ENCODE measurements at regions not wholly inside any gene's neighbourhood (a gene's known extent, or its start where the extent isn't known, plus 50 kb on each side); places are given as distances from the start of the nearest gene placed in this dataset.

DNA sequence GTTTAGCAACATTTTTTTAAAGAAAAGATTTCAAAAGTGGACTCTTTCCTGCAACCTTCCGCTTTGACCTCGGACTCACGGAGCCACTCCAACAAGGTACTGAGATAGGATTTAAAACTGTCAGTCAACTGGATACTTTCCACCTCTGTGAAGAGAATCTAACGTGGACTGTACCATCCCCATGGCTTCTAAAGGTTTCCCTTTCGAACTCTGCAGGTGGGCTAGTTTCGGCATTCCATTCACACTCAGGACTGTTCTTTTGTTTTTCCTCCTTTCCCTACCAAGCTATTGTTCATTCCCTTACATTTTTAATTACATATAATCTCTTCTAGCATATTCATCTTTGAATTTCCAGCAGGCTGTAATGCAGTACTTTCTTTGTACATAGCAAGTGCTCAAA lies 88.5 kb upstream of the AKIP1 start:
- H3K27me3 Mint-ChIP-seq (ENCODE audit: low read depth): no peaks in the 10 kb centered on the region
- no peak for DNase-seq (ENCODE audit: low read depth, low spot score)
- peaks cover 2% of the 10 kb centered on the region for H3K36me3 Mint-ChIP-seq (ENCODE audit: low read depth)
- peaks cover 14% of the 10 kb centered on the region for H3K4me1 Mint-ChIP-seq
- no peak overlapping the region for H3K4me3 Mint-ChIP-seq
- peaks cover 2% of the 10 kb centered on the region for H3K9me3 Mint-ChIP-seq
- TF ChIP-seq, protein P1, sequence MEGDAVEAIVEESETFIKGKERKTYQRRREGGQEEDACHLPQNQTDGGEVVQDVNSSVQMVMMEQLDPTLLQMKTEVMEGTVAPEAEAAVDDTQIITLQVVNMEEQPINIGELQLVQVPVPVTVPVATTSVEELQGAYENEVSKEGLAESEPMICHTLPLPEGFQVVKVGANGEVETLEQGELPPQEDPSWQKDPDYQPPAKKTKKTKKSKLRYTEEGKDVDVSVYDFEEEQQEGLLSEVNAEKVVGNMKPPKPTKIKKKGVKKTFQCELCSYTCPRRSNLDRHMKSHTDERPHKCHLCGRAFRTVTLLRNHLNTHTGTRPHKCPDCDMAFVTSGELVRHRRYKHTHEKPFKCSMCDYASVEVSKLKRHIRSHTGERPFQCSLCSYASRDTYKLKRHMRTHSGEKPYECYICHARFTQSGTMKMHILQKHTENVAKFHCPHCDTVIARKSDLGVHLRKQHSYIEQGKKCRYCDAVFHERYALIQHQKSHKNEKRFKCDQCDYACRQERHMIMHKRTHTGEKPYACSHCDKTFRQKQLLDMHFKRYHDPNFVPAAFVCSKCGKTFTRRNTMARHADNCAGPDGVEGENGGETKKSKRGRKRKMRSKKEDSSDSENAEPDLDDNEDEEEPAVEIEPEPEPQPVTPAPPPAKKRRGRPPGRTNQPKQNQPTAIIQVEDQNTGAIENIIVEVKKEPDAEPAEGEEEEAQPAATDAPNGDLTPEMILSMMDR (conservative IDR thresholded peaks at IDR 0.05): no peak
- H3K27ac Mint-ChIP-seq (ENCODE audit: unreplicated experiment): no peak overlapping the region

DNA sequence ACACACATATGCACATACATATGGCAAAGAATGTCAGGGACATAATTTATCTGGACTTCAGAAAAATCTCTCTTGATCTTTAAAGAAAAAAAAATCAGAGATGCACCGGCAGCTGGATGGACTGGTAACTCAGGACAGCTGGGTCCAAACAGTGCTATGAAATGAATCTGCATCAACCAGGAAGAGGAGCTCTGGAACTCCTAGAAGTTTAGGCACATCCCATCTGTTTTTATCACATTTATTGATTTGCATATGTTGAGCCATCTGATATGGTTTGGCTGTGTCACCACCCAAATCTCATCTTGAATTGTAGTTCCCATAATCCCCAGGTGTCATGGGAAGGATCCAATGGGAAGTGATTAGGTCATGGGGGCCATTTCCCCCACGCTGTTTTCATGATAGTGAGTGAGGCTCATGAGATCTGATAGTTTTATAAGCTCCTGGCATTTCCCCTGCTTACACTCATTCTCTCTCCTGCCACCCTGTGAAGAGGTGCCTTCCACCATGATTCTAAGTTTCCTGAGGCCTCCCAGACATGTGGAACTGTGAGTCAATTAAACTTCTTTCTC lies 87.7 kb upstream of the AKIP1 start:
- peaks cover 2% of the 10 kb centered on the region for H3K36me3 Mint-ChIP-seq (ENCODE audit: low read depth)
- peaks cover 10% of the 10 kb centered on the region for H3K4me1 Mint-ChIP-seq
- H3K9me3 Mint-ChIP-seq: no peaks in the 10 kb centered on the region
- no peak overlapping the region for H3K4me3 Mint-ChIP-seq
- H3K27ac Mint-ChIP-seq (ENCODE audit: unreplicated experiment): peak overlapping the region; percentile 24
- DNase-seq (ENCODE audit: low read depth, low spot score): no peak
- no peaks in the 10 kb centered on the region for H3K27me3 Mint-ChIP-seq (ENCODE audit: low read depth)
- TF ChIP-seq, protein P1 (conservative IDR thresholded peaks at IDR 0.05): no peak

DNA sequence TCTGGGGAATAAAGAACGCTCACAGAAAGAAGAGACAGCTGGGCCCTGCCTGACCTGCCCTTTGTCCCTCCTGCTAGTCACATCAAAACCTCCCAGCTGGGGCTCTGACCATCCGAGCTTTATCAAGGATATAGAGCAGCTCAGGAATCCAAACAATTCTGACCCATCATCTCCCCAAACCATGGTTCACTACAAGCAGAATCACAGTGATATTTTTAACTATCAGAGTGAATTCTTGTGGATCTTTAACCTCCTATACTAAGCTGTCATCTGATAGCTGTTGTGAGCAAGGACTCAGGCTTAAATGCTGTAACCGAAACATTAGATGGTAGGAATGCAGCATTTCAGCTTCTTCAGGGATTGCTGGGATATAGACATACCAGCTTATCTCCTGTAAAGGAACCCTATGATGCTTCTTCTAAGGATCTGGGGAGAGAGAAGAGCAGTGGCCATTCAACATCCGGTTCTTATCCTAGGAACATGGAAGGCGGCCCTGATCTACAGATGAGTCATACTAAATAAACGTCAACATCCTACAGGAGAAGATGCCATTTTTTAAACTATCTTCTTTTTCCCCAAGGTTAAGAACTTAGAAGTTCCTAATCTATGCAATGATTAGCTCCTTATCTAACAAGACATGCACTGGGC lies 84.7 kb upstream of the AKIP1 start:
- DNase-seq (ENCODE audit: low read depth, low spot score): no peak
- no peak overlapping the region for H3K27ac Mint-ChIP-seq (ENCODE audit: unreplicated experiment)
- H3K36me3 Mint-ChIP-seq (ENCODE audit: low read depth): peaks cover 2% of the 10 kb centered on the region

DNA sequence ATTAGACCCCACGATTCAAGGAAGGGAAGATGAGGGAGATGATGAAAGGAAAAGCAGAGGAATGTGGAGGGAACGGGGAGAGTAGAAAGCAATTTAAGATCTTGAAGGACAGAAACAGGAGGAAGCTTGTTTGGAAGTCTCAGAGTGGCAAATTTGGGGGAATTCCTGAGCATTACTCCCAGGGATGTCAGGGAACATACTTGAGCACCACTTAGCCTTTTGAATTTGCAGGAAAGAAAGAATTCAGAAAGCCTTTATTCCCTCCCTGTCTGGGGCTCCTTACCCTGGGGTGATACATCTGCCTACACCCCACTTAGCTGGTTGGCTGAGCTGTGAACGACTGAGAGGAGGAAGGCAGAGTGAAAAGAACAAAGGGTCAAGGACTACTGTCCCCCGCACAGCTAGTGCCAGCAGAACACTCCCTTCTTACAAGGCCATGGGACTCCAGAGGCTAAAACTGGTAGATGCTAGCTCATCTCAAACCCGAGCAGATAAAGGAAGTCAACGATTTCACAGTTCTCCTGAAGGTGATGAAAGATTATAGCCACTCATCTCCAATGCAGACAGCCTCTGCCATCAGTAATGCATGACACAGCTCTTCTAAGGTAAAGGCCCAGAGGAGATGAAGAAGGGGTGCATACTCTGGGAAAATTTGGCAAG lies 84.0 kb upstream of the AKIP1 start:
- Mint-ChIP-seq H3K36me3 (ENCODE audit: low read depth) (peaks cover 2% of the 10 kb centered on the region), H3K27me3 (ENCODE audit: low read depth) (no peaks in the 10 kb centered on the region), H3K27ac (ENCODE audit: unreplicated experiment) (no peak overlapping the region), H3K4me1 (peaks cover 5% of the 10 kb centered on the region), H3K9me3 (no peaks in the 10 kb centered on the region), H3K4me3 (no peak overlapping the region)
- TF ChIP-seq, protein P1 (conservative IDR thresholded peaks at IDR 0.05): no peak
- DNase-seq (ENCODE audit: low read depth, low spot score): no peak

More for the DNA sequence above, 84.7 kb upstream of the AKIP1 start:
- TF ChIP-seq, protein P1 (conservative IDR thresholded peaks at IDR 0.05): no peak
- peak overlapping the region; percentile 18 for H3K4me3 Mint-ChIP-seq
- no peaks in the 10 kb centered on the region for H3K27me3 Mint-ChIP-seq (ENCODE audit: low read depth)
- H3K9me3 Mint-ChIP-seq: no peaks in the 10 kb centered on the region
- peaks cover 5% of the 10 kb centered on the region for H3K4me1 Mint-ChIP-seq

DNA sequence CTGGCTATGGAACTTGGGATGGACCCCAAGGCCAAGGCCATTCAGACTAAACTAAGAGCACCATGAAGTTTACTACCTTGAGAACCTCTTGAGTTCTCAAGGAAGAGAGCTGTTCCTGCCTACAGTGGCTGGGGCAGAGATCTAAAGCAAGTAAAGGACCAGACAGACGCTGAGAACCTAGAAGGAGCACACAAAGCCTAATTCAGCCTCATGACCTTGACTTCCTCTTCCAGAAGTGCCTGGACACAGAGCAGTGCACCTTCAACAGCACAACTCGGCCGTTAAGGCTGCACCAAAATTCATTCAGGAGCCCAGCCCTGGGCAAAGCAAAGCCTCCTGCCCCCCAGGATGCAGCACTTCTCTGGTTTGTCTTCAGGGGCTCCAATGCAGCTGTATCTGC lies 82.9 kb upstream of the AKIP1 start:
- Mint-ChIP-seq H3K4me3 (no peak overlapping the region), H3K4me1 (peaks cover 5% of the 10 kb centered on the region), H3K36me3 (ENCODE audit: low read depth) (peaks cover 2% of the 10 kb centered on the region), H3K27ac (ENCODE audit: unreplicated experiment) (no peak overlapping the region), H3K27me3 (ENCODE audit: low read depth) (no peaks in the 10 kb centered on the region), H3K9me3 (no peaks in the 10 kb centered on the region)
- TF ChIP-seq, protein P1 (conservative IDR thresholded peaks at IDR 0.05): no peak
- no peak for DNase-seq (ENCODE audit: low read depth, low spot score)
